ENCODE measurements at regions not wholly inside any gene's neighbourhood (a gene's known extent, or its start where the extent isn't known, plus 50 kb on each side); places are given as distances from the start of the nearest gene placed in this dataset.

DNA sequence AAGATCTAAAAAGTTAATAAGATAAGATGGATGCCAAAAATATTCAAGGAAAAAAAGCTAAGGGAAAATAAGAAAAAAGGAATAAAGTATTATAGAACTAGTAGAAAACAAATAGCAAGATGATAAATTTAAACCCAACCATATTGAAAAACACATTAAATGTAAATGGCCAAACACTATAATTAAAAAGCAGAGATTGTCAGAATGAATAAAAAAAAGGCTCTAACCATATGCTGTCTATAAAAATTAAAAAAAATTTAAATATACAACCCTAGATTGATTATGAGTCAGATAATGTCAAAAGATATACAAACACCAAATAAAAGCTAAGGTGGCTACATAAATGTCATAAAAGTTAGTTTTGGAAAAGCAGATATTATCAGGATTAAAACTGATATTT is 617.5 kb upstream of the SGCG start:
- no peak for DNase-seq

DNA sequence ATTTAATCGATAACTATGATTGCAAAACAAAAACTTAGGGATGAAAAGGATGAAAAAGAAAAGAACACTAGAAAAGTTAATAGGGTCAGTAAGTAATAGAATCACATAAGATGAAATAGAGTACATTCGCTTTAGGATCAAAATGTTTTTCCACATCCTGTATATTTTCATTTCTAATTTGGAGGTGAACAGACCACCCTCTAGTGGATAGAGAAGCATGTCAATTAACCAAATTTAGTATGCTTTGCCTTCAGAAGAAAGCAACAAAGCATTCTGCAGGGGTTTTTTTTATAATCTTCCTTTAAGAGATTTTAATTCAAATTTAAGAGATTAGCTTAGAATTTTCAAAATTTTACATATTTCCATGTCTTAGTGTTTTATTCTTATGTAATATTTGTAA is 611.0 kb upstream of the SGCG start:
- no peak for DNase-seq

DNA sequence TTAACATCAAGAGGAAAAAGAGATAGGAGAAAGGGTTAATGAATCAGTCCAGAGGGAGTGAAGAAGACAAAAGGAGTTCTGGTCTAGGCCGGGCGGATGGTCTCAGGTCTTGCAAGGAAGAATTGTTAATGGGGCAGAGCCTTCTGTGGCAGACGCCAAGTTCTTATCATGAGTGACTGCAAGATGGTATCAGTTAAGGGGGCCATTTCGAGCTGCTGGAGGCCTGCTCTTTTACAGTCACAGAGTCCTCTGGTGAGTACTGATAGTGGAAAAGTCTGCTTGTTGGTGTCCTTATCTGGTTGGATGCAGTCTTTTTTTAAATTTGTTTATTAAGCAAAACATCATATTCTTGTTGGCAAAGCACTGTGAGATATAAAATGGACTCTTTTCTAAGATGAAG is 590.9 kb upstream of the SGCG start:
- no peak for DNase-seq

DNA sequence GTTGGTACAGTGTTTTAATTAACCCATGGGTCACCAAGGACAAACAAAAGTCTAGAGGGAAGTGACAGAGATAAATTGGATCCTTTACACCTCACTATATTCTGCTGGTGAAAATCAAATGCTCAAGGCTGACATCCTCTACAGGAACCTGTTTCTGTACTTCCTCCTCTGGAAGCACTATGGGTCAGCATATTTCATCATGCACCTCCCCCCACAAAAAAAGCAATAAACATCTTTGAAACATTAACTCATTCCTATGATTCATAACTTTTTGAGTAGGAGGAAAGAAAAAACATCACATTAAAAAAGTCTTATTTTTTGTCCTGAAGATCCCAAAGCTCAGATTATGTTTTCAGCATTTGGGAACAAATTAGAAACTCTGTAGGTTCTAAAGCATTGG is 588.3 kb upstream of the SGCG start:
- DNase-seq: no peak

DNA sequence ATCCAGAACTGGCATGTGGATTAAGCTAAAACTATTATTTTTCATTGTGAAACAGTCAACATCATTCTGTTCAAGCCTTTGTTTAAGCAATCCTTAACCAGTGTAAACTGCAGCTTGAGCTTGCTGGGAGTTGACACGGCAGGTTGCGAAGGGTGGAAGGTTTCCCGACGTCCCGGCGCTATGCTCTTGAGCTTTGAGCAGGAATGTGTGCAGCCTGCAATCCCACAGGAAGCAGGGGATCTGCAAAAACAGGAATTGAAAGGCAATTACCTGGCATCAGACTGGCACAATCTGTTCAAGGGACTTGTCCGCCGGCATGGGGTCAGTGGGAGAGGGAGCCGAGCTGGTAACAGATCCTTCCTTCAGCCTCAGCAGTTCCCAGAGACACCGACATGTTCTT is 586.7 kb upstream of the SGCG start:
- no peak for DNase-seq

DNA sequence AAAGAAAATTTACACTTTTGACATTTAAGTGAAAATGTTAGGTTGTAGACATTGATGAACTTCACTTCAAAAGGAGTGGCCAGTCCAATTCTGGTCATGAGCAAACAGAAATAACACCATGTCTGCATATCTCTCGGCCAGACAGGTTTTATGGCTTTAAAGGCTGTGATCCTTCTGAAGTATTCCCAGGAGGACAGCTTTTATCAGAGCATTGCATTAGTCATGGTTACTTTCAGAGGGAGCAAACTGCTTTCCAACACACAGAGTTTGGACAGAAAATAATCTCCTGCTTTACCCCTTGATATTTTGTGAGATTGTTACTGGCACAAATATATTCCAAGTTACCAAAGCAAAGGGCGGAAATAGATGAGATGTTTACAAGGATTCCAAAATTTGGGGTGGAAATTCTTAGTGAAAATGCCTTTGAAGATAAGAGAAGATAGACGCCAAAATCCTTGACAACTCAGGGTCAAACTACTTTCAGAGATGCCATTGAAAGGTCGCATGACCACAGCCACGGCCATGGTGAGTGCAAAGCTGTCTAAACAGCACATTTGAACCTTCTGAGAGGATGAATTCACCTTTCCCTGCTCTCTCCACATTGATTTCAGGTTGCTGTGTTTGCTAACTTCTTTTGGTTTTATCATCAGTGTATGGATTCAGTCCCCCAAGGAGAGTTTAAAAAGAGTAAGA is 584.5 kb upstream of the SGCG start:
- DNase-seq: no peak

DNA sequence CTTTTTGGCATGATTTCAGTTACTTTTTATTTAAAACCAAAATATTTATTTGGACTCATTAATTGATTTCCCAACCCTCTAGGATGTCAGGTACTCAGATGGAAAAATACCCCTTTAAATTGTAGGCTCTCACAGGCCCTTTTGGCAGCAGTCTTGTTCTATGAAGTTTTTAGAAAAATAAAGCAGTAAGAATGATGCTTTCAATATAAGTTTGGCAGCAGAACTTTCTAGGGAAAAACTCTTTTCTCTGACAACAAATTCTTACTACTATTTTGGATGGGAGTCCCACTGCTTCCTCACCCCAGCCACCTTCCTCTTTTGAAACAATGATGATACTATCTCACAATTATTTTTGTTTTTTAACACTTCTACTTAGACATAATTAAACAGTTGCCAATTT is 581.6 kb upstream of the SGCG start:
- DNase-seq: no peak

DNA sequence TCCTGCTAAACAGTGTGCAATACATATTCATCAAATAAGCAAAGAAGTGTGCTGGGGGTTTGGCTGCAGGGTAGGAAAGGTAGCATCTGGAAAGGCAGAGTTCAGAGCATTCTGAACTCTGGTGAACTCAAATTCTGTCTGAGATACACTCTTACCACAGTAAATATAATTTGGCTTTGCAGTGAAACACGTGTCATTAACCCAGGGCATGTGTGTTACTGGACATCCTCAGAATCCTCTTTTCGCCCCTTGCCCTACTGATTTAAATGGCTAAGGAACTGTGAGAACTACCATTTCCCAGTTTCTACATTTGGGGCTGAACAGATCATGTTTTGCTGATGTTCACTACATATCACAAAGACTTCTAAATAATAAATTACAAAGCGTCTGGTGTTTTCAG is 562.8 kb upstream of the SGCG start:
- no peak for DNase-seq

DNA sequence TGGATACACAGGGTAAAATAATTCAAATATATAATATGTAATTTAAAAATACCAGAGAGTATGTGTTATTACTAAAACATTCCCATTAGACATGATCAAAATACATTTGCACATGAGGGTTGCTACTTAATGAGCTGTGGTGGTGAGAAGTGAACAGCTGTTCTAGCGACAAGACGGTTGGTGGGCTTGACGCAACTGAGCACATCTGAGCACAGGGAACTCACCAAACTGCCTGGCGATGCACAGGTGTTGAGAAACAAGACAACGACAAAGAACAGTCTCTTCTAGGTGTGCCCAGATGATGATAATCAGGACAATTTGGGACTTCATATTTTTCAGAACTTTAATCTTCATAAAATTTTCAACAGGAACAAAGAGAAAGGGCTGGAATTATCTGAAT is 555.1 kb upstream of the SGCG start:
- no peak for DNase-seq

DNA sequence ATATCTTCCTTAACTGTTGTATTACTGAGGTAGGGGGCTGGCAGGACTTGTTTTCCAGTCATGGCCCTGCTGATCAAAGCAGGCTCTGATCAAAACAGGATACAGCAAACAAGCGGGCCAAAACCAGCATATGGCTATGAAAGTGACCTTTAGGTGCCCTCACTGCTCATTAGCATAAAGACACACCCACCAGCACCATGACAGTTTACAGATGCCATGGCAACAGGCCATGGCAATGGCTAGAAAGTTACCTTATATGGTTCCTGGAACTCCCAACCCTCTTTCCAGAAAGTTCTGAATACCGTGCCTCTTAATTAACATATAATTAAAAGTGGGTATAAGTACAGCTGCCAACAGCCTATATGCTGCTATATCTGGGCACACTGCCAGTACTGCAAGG is 551.4 kb upstream of the SGCG start:
- DNase-seq: no peak

DNA sequence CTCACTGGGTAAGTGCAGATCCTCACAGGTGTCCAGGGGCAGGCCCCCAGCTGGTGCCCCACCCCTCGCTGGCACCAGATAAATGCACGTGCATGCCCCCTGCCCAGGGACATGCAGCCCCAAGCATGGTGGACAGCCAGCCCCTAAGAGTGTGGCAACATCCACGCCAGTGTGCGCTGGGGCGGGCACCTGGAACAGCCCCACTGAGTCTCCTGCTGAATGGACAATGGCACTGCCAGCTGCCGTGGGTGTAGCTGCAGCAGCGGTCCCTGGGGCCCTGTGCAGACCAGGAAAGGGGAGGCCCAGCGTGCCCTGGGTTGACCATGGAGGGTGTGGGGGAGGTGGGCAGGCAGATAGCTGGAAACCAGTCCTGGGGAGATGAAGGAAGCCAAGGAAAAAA is 538.7 kb upstream of the SGCG start:
- DNase-seq: no peak

DNA sequence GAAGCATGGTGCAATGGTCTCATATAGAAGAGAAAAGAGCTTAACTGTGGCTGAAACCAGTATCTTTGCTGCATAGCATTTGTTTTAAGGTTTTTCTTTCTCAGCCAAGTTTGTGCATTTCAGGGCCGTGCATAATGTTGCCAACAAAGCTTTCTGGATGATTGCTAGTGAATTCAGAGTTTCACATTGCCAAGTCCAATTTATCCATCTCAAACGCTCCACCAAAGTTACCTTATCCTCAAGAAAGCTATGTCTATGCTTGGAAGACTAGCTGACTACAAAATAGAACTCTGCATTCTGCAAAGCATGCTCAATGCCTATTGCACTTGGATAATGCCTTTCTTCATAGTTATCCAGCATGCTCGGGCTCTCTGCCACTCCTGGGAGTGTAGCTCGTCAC is 535.8 kb upstream of the SGCG start:
- DNase-seq: no peak

DNA sequence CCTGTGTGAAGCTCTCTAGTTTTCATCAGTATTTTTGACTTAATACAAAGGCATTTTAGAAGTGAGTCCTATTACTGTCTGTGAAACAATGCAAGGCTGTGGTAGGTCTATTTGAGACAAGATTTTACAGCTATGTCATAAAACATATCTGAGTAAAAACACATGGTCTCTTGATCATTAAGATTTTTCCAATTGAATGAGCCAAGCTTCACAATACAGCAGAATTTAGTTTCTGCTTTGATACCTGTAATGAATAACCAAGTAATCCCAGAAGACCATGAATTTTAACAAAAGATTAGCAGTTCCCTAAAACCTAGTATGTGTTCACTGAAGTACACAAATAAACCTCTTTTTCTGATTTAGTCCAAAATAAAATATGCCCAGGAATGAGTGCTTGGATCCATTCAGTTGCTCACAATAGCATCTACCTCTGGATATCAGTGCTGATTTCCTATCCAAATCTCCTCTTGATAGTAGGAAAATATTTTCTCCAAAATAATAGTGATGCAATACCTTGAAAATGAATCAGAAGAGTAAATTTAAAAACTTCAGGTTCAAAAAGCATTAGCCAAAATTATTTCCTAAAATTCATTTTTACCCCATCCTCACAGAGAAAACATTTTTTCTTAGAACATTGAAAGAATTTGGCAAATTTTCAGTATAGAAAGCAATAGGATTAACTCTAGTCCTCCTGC is 533.5 kb upstream of the SGCG start:
- DNase-seq: no peak

DNA sequence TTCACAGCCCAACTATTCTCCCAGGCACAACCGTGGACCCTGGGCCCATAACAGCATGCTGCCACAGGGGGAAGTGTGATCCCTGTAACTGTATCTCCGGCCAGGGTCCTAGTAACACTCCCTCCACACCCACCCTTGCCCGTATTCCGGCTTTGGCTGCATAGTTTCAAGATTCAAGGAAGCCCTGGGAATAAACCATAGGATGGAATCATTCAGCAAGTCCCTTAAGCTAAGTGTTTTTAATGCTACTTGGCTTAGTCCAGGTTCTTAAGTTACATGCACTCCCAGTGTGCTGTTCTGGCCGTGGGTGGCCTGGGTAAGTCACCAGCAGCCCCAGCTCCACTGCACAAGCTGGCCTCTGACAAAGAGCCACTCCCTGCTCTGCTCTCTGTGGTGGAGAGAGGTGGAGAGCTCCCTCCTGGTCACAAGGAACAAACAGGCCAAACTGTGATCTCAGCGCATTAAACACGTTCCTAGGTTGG is 532.4 kb upstream of the SGCG start:
- no peak for DNase-seq

DNA sequence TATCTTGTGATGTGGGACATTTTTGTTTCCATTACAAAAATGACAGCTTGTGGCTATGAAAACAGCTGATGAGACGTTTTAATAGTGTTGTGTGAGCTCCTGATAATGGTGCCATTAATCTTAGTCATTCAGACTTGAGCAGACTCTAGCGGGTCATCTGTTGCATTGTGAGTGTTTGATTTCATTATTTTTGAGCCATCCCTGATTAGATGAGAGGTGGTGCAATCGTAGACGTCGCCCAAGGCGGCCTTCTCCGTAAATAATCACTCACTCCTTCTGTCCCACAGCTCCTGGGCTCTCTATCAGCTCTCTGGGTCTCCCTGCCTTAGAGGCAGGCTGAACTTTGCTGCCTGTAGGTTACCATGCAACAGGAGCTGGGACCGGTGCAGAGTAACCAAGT is 528.0 kb upstream of the SGCG start:
- DNase-seq: no peak

DNA sequence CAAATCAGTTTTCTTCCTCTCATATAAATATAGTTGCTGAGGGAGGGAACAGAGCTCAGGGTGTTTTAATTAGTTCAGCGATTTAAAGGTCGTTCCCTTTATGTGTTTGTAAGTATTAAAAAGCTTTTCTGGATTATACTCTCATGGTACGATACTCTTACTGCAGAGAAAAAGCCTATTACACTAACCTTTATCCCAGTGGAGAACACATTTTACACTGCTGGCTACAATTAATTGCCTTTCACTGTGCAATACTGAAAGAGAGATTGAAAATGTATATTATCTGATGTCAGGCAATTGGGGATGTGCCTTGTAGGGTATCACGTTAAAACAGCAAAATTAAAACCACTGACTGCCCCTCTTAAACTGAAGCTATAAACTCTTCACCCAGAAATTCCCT is 526.9 kb upstream of the SGCG start:
- DNase-seq: no peak

DNA sequence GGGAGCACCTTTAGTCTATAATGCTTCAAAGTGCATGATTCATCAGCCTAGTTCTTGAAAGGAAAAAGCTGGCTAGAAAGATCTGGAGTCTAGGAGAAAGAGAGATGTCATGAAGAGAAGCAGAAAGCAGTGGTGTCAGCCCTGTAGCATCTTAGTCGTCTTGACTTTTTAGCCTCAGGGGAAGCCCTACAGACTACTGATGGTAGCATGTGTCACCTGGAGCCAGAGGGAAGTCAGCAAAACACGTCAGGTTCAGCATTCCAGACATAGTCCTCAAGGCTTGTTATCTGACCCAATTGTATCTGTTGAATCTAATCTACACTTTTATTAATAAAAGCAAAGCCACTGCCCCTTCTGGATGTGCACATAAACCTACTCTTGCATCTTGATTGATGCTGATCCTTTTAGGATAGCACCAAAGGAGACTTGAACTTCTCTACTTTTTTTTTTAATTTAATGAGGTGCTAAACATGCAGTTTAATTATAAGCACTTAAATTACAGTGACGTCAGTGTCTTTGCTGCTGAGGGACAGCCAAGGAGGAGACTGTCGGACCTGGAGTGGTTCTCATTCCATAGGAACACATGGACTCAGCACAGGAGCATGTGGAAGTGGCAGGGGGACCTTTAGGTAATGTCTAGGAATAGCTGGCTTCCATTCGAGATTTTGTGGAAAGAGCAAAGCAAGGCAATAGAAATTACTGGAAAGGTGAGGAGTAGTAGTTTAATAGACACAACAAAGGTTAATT is 525.5 kb upstream of the SGCG start:
- DNase-seq: no peak

DNA sequence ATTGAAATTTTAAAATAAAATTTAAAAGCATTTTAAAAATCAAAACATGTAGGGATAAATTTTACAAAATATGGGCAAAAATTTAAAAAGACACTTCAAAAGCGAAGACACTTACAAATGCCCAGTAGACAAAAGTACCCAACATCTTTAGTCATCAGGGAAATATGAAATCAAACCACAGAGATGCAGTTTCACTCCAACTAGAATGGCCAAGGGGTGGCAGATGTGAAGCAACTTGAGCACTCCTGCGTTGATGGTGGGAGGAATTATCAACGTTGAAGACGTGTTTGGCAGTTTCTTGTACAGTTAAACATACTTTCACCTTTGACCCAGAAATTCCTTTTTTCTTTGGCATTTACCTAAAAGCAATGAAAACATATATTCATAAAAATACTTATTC is 518.0 kb upstream of the SGCG start:
- DNase-seq: no peak

DNA sequence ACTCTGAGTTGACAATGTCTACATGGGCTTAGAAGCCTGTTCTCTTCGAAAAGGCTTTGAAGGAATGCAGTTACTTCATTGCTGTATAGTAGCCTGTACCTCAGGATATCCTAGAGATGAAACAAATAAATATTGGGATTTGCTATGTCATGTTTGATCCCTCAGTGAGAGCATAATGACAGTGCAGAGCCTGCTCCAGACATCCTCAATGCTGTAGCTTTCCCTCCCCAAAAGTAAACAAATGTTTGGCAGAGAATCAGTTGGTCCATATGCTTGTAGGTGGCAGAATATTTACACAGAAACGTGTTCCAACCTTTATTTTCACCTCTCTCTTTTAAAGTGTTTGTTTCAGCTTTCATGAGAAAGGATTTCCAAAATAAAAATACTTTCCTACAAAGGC is 515.3 kb upstream of the SGCG start:
- no peak for DNase-seq

DNA sequence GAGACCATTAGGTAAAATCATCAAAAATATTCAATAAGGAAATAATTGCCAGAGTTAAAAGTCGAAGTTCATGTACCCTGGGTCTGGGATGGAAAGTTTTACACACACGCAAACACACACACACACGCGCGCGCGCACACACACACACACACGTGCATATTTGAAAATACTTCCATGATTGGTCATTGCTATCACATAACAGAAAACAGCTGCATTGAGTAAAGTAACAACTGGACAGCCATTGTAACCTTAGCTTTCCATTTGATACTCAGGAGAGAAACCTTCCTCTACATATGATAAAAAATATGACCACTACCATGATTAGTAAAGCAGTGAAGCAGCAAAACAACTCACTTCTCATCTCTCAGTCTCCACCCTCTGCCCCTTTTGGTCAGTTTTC is 490.0 kb upstream of the SGCG start:
- DNase-seq: no peak

DNA sequence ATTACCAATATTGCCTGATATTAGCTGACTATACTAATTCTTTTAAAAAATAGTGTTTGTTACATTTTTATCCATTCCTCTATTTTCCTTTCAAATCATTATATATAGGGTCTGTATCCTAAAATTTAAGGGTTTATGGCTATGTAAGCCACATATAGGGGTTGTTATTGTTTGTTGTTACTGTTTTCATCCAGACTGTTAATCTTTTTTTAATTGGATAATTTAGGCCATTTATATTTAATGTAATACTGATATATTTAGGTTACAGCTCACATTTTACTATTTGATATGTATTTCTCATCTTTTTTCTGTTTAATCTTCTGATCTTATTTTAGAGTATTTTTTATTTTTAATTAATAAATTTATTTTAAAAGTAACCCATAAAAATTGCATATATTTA is 487.1 kb upstream of the SGCG start:
- DNase-seq: no peak

DNA sequence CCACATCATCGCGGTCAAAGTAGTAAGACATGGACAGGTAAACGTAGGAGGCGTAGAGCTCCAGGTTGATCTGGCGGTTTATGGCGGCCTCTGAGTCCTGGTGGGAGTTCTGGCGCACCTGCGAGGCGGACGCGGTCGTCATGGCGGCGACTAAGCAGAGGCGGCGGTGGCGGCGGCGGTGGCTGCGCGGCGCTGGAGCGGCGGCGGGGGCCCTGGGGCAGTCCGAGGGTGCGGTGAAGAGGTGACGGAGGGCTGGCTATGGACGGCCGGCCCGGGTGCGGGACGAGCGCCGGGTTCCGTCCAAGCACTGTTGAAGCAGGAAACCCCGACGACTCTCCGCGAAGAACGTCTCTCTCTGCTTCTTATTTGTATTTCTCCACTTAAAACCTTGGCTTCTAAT is 484.3 kb upstream of the SGCG start:
- no peak for DNase-seq

DNA sequence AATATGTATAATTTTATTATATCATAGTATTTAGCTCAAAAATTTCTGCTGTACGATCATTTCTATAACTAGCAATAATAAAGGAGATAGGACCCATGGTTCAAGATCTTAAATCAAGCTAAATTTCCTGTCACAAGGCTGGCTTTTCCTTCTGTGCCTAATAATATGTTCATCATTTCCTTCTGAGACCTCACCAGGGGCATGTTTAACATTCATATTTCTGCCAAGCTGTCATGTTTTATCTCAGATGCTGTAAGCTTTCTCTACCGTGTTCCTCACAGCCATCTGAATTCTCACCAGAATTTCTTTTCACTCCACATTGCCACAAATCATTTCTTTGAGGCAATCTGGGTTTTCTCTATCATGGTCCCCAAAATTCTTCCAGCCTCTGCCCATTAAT is 482.3 kb upstream of the SGCG start:
- DNase-seq: no peak

DNA sequence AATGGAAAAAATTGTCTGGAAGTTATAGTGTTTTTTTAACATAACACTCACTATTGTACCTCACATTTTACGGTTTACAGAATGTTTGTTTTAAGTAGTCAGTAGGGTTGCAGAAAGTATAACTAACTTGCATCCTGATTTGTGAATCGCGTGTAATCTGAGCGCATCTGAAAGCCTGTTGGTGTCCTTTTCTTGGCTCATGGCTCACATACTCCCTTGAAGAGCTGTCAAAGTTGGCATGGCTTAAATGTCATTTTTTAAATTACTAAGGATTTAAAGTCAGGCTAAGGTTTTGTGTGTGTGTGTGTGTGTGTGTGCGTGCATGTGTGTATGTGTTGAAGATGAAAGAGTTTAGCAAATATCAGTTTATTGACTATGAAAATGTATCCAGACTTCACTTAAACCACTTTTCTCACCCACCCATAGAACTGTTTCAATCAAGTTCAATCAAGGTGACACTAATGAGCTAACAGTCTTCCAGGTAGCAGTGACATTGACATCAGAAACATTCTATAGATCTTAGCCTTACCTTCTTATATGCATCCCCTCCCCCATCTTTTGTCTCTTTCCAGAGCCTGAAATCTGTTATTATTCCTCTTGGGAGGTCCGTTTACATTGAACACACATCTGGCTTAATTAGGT is 480.4 kb upstream of the SGCG start:
- no peak for DNase-seq

Data from 8988T (cell line).